ENCODE measurements at regions not wholly inside any gene's neighbourhood (a gene's known extent, or its start where the extent isn't known, plus 50 kb on each side); places are given as distances from the start of the nearest gene placed in this dataset.
A peak's percentile ranks its signal among the peaks of the same experiment; 100 is the strongest.

DNA sequence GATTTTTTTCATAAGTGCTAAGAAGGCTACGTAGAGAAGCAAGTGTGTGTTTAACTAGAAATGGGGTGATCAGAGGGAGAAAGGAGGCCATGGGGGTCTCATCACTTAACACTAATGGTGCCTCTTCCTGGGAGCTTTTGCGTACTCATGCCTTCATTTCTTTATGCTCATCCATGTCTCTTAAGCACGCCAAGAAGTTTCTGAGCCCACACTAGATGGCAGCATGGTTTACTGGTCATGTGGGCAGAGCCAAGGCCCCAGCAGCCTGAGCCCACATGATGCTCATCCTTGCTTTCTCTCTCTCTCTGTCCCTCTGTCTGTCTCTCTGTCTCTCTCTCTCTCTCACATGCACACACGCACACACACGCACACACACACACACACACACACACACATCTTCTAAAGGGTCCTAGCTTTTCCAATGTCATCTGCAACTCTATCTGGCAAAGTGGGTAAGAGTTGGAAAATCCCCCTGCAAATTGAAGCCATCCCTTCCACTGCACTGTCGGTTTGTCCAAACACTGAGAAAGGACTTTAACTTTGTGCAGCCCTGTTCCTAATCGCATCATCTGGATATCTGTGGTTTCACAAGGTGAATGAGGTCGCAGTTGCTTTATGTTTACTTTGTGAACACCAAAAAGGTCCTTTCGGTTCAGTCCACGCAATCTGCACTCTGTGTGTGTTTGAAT is 137.1 kb upstream of the CCDC68 start:
- H3K4me3 ChIP-seq (ENCODE audit: control insufficient read depth in 2 of 3, extremely low read depth in 1 of 3, insufficient read depth in 2 of 3, low read depth in 1 of 3, low read length in 3 of 3) = no peak overlapping the region
- no peaks in the 10 kb centered on the region for H3K27me3 ChIP-seq (ENCODE audit: control insufficient read depth, extremely low read depth, insufficient read depth, low read length)
- H3K9me1 ChIP-seq (ENCODE audit: control insufficient read depth, extremely low read depth, insufficient read depth, low read length) = no peaks in the 10 kb centered on the region
- H3K9me3 ChIP-seq (ENCODE audit: control insufficient read depth, low read depth, low read length) = no peaks in the 10 kb centered on the region
- H4K20me1 ChIP-seq (ENCODE audit: control insufficient read depth, extremely low read depth, insufficient read depth, low read length) = no peaks in the 10 kb centered on the region
- peaks cover 5% of the 10 kb centered on the region for H3K4me1 ChIP-seq (ENCODE audit: control insufficient read depth, extremely low read depth, insufficient read depth, low read length)
- DNase-seq (ENCODE audit: low read depth, low spot score) (peak; percentile 4), FAIRE-seq (no peak)
- H3K36me3 ChIP-seq (ENCODE audit: control insufficient read depth in 2 of 2, extremely low read depth in 1 of 2, insufficient read depth in 2 of 2, low read length in 2 of 2) = no peaks in the 10 kb centered on the region
- no peaks in the 10 kb centered on the region for H3K79me2 ChIP-seq (ENCODE audit: control insufficient read depth, insufficient read depth, low read length)
- no peak overlapping the region for H3K27ac ChIP-seq (ENCODE audit: control insufficient read depth, insufficient read depth, low read length)
- no peak overlapping the region for H3K9ac ChIP-seq (ENCODE audit: control insufficient read depth, extremely low read depth, insufficient read depth, low read length)
- no peak overlapping the region for H2AFZ ChIP-seq (ENCODE audit: control insufficient read depth, low read length)
- H3K4me2 ChIP-seq (ENCODE audit: control insufficient read depth, extremely low read depth, insufficient read depth, low read depth, low read length) = no peak overlapping the region
- no peak for TF ChIP-seq EZH2 (IDR thresholded peaks at IDR 0.05; ENCODE audit: low read length)
- TF ChIP-seq, protein P1, sequence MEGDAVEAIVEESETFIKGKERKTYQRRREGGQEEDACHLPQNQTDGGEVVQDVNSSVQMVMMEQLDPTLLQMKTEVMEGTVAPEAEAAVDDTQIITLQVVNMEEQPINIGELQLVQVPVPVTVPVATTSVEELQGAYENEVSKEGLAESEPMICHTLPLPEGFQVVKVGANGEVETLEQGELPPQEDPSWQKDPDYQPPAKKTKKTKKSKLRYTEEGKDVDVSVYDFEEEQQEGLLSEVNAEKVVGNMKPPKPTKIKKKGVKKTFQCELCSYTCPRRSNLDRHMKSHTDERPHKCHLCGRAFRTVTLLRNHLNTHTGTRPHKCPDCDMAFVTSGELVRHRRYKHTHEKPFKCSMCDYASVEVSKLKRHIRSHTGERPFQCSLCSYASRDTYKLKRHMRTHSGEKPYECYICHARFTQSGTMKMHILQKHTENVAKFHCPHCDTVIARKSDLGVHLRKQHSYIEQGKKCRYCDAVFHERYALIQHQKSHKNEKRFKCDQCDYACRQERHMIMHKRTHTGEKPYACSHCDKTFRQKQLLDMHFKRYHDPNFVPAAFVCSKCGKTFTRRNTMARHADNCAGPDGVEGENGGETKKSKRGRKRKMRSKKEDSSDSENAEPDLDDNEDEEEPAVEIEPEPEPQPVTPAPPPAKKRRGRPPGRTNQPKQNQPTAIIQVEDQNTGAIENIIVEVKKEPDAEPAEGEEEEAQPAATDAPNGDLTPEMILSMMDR (optimal IDR thresholded peaks at IDR 0.05 in 1 of 3, IDR thresholded peaks at IDR 0.05 in 1 of 3, conservative IDR thresholded peaks at IDR 0.05 in 1 of 3; ENCODE audit: extremely low read depth in 1 of 3, insufficient read depth in 2 of 3, low read length in 3 of 3) = peak; percentile 56 to 85 (median 63)
- dilution Hi-C loops (cut with MboI; ENCODE audit: extremely low pct_ligation_motif_present, low sequenced_read_pairs) = no loop called here

DNA sequence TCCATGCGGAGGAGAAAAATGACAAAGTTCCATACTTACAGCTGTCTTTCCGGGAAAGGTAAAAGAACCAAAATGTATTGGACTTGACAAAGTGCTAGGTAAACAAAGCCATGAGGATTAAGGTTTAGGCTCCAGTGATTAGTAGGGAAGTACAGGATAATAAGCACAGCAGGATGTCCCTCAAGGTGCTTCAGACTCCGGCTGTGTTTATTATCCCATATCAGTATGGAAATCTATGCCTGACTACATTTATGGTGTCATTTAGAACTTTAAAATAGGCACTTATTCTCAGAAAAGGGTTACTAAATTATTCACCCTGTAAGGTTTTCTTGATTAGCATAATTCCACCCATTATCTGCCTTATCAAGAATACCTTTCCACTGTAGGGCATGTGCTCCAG is 136.3 kb upstream of the CCDC68 start:
- DNase-seq (ENCODE audit: low read depth, low spot score) (no peak), FAIRE-seq (no peak)
- Histone ChIP-seq H3K27me3 (ENCODE audit: control insufficient read depth, extremely low read depth, insufficient read depth, low read length) (no peaks in the 10 kb centered on the region), H3K9me3 (ENCODE audit: control insufficient read depth, low read depth, low read length) (no peaks in the 10 kb centered on the region), H3K4me2 (ENCODE audit: control insufficient read depth, extremely low read depth, insufficient read depth, low read depth, low read length) (no peak overlapping the region), H4K20me1 (ENCODE audit: control insufficient read depth, extremely low read depth, insufficient read depth, low read length) (no peaks in the 10 kb centered on the region), H3K9me1 (ENCODE audit: control insufficient read depth, extremely low read depth, insufficient read depth, low read length) (no peaks in the 10 kb centered on the region), H3K4me1 (ENCODE audit: control insufficient read depth, extremely low read depth, insufficient read depth, low read length) (no peaks in the 10 kb centered on the region), H3K79me2 (ENCODE audit: control insufficient read depth, insufficient read depth, low read length) (no peaks in the 10 kb centered on the region), H3K27ac (ENCODE audit: control insufficient read depth, insufficient read depth, low read length) (no peak overlapping the region), H3K9ac (ENCODE audit: control insufficient read depth, extremely low read depth, insufficient read depth, low read length) (no peak overlapping the region), H2AFZ (ENCODE audit: control insufficient read depth, low read length) (no peak overlapping the region), H3K4me3 (ENCODE audit: control insufficient read depth in 2 of 3, extremely low read depth in 1 of 3, insufficient read depth in 2 of 3, low read depth in 1 of 3, low read length in 3 of 3) (no peak overlapping the region), H3K36me3 (ENCODE audit: control insufficient read depth in 2 of 2, extremely low read depth in 1 of 2, insufficient read depth in 2 of 2, low read length in 2 of 2) (no peaks in the 10 kb centered on the region)
- dilution Hi-C loops (cut with MboI; ENCODE audit: extremely low pct_ligation_motif_present, low sequenced_read_pairs) = no loop called here
- no peak for TF ChIP-seq EZH2 (IDR thresholded peaks at IDR 0.05; ENCODE audit: low read length)
- TF ChIP-seq, protein P1 (optimal IDR thresholded peaks at IDR 0.05 in 1 of 3, IDR thresholded peaks at IDR 0.05 in 1 of 3, conservative IDR thresholded peaks at IDR 0.05 in 1 of 3; ENCODE audit: extremely low read depth in 1 of 3, insufficient read depth in 2 of 3, low read length in 3 of 3) = no peak
